ENCODE measurements at regions not wholly inside any gene's neighbourhood (a gene's known extent, or its start where the extent isn't known, plus 50 kb on each side); places are given as distances from the start of the nearest gene placed in this dataset.
"Not testable (repeated sequence)": the region's sequence is repeated elsewhere in the genome, so short reads cannot be mapped to it uniquely, and the experiment has no call there.

DNA sequence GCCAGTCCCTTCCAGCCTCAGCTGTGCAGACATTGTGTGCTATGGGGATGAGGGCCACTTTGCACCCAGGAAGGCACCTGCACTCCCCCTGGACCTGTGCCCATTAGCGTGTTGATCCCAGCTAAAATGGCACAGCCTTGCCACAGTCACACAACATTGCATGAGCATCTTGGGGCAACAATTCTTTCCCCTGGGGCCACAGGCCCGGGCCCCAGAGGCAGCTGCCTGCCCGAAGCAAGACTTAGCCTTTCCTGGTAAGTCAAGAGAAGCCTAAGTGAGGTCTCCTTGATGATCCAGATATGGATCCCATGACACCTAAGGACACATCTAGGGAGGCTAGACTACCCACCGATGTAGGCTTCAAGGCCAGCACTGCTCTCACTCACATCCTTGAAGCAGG is 202.1 kb downstream of the BCL11A start:
- H3K27ac Mint-ChIP-seq (ENCODE audit: unreplicated experiment), result no peak overlapping the region
- no peaks in the 10 kb centered on the region for H3K36me3 Mint-ChIP-seq (ENCODE audit: low read depth, unreplicated experiment)
- peaks cover 4% of the 10 kb centered on the region for H3K27me3 Mint-ChIP-seq (ENCODE audit: unreplicated experiment)
- DNase-seq (ENCODE audit: low spot score), result no peak
- no peak overlapping the region for H3K4me3 Mint-ChIP-seq (ENCODE audit: unreplicated experiment)
- H3K9me3 Mint-ChIP-seq (ENCODE audit: unreplicated experiment), result no peaks in the 10 kb centered on the region
- H3K4me1 Mint-ChIP-seq (ENCODE audit: unreplicated experiment), result no peaks in the 10 kb centered on the region
- TF ChIP-seq, protein P1, sequence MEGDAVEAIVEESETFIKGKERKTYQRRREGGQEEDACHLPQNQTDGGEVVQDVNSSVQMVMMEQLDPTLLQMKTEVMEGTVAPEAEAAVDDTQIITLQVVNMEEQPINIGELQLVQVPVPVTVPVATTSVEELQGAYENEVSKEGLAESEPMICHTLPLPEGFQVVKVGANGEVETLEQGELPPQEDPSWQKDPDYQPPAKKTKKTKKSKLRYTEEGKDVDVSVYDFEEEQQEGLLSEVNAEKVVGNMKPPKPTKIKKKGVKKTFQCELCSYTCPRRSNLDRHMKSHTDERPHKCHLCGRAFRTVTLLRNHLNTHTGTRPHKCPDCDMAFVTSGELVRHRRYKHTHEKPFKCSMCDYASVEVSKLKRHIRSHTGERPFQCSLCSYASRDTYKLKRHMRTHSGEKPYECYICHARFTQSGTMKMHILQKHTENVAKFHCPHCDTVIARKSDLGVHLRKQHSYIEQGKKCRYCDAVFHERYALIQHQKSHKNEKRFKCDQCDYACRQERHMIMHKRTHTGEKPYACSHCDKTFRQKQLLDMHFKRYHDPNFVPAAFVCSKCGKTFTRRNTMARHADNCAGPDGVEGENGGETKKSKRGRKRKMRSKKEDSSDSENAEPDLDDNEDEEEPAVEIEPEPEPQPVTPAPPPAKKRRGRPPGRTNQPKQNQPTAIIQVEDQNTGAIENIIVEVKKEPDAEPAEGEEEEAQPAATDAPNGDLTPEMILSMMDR (IDR thresholded peaks at IDR 0.05; ENCODE audit: unreplicated experiment), result no peak

DNA sequence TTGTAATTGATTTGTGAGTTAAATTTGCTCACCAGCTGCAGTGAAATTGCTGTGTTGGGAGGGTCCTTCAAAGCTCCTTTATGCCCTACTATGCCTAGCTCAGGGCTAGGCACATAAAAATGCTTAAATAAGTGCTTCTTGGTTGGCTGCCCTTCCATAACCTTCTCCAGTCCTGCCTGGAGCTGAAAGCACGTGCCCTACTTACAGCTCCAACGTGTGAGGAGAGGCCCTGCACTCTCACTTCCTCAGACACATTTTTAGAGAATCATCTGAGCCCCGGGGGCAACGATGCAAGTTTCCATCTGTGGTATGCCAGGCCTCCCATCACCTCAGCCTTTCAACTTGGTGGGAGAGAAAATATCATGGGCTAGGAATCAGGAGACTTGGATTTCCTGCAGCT is 202.7 kb downstream of the BCL11A start:
- no peak overlapping the region for H3K4me3 Mint-ChIP-seq (ENCODE audit: unreplicated experiment)
- H3K27ac Mint-ChIP-seq (ENCODE audit: unreplicated experiment), result no peak overlapping the region
- H3K4me1 Mint-ChIP-seq (ENCODE audit: unreplicated experiment), result no peaks in the 10 kb centered on the region
- H3K36me3 Mint-ChIP-seq (ENCODE audit: low read depth, unreplicated experiment), result no peaks in the 10 kb centered on the region
- TF ChIP-seq, protein P1 (IDR thresholded peaks at IDR 0.05; ENCODE audit: unreplicated experiment), result no peak
- H3K9me3 Mint-ChIP-seq (ENCODE audit: unreplicated experiment), result no peaks in the 10 kb centered on the region
- no peak for DNase-seq (ENCODE audit: low spot score)
- peaks cover 4% of the 10 kb centered on the region for H3K27me3 Mint-ChIP-seq (ENCODE audit: unreplicated experiment)

DNA sequence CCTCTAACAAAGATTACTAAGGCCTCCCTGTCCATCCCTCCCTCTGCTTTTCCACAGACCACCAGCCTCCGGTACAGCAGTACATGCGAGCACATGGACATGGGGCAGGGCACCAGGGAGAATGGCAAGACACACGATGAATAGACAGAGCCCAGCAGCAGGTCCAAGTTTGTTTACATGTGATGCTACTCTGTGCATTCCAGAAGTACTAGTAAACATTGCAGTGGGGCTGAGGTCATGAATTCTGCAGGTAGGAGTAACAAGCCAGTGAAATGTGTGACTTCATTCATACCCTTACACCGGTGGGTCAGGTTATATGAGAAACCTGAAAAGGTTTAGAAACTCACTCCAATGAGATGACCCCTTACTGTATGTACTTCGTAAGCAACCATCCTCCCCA is 205.7 kb downstream of the BCL11A start:
- H3K27me3 Mint-ChIP-seq (ENCODE audit: unreplicated experiment), result peaks cover 2% of the 10 kb centered on the region
- TF ChIP-seq, protein P1 (IDR thresholded peaks at IDR 0.05; ENCODE audit: unreplicated experiment), result no peak
- DNase-seq (ENCODE audit: low spot score), result no peak
- no peaks in the 10 kb centered on the region for H3K36me3 Mint-ChIP-seq (ENCODE audit: low read depth, unreplicated experiment)
- H3K9me3 Mint-ChIP-seq (ENCODE audit: unreplicated experiment), result no peaks in the 10 kb centered on the region
- no peak overlapping the region for H3K4me3 Mint-ChIP-seq (ENCODE audit: unreplicated experiment)
- no peak overlapping the region for H3K27ac Mint-ChIP-seq (ENCODE audit: unreplicated experiment)
- no peaks in the 10 kb centered on the region for H3K4me1 Mint-ChIP-seq (ENCODE audit: unreplicated experiment)

DNA sequence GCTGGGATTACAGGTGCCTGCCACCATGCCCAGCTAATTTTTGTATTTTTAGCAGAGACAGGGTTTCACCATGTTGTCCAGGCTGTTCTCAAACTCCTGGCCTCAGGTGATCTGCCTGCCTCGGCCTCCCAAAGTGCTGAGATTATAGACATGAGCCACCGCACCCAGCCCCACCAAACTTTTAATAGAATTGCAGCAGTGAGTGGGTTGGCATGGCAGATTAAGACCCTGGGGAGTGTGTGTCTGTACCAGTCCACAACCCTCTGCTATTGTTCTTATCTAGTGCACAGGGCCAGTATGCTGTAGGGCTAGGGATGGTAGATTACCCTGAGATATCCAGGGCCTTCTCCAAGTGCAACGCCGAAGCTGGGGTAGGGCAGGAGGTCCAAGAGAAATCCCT is 211.0 kb downstream of the BCL11A start:
- not testable (repeated sequence) for H3K9me3 Mint-ChIP-seq (ENCODE audit: unreplicated experiment)

DNA sequence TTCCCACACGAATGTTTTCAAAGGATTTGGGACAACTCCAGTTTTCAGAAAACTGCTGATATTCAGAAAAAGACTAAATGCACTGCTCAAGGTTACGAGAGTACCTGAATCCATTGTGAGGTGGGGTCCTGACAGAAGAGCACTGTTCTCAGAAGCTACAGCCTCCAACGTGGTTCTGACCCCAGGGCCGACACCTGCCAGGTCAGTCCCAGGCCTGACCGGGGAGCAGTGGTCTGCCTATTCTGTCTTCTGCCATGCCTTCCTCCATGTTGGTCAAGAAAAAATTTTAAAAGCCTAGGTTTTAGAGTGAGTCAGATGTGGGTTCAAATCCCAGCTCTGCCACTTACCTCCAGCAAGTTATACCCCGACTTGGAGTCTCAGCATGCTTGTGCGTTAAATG is 212.3 kb downstream of the BCL11A start:
- no peaks in the 10 kb centered on the region for H3K27me3 Mint-ChIP-seq (ENCODE audit: unreplicated experiment)
- H3K27ac Mint-ChIP-seq (ENCODE audit: unreplicated experiment), result no peak overlapping the region
- H3K4me1 Mint-ChIP-seq (ENCODE audit: unreplicated experiment), result no peaks in the 10 kb centered on the region
- no peaks in the 10 kb centered on the region for H3K9me3 Mint-ChIP-seq (ENCODE audit: unreplicated experiment)
- no peaks in the 10 kb centered on the region for H3K36me3 Mint-ChIP-seq (ENCODE audit: low read depth, unreplicated experiment)
- DNase-seq (ENCODE audit: low spot score), result no peak
- H3K4me3 Mint-ChIP-seq (ENCODE audit: unreplicated experiment), result no peak overlapping the region
- TF ChIP-seq, protein P1 (IDR thresholded peaks at IDR 0.05; ENCODE audit: unreplicated experiment), result no peak

More for the DNA sequence above, 211.0 kb downstream of the BCL11A start:
- not testable (repeated sequence) for DNase-seq (ENCODE audit: low spot score); H3K36me3 Mint-ChIP-seq (ENCODE audit: low read depth, unreplicated experiment); H3K4me1 Mint-ChIP-seq (ENCODE audit: unreplicated experiment); H3K27me3 Mint-ChIP-seq (ENCODE audit: unreplicated experiment); H3K4me3 Mint-ChIP-seq (ENCODE audit: unreplicated experiment); H3K27ac Mint-ChIP-seq (ENCODE audit: unreplicated experiment)

DNA sequence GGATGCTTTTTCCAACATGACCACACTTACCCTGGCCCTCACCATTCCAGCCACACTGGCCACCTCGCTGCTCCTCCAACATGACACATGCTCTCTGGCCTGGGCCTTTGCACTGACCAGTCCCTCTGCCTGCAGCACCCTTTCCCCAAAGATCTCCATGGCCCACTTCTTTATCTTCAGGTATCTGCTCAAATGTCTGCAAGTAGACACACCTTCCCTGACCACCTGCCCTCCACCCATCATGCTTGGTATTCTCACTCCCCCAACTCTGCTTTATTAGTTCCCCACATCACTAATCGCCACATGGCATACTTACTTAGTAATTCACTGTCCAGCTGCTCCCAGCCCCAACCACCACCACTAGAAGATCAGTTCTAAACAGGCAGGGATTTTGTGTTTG is 214.2 kb downstream of the BCL11A start:
- Mint-ChIP-seq H3K4me1 (ENCODE audit: unreplicated experiment) (no peaks in the 10 kb centered on the region), H3K27me3 (ENCODE audit: unreplicated experiment) (no peaks in the 10 kb centered on the region), H3K36me3 (ENCODE audit: low read depth, unreplicated experiment) (no peaks in the 10 kb centered on the region), H3K4me3 (ENCODE audit: unreplicated experiment) (no peak overlapping the region), H3K9me3 (ENCODE audit: unreplicated experiment) (no peaks in the 10 kb centered on the region), H3K27ac (ENCODE audit: unreplicated experiment) (no peak overlapping the region)
- TF ChIP-seq, protein P1 (IDR thresholded peaks at IDR 0.05; ENCODE audit: unreplicated experiment), result no peak
- DNase-seq (ENCODE audit: low spot score), result no peak
